OCI-LY1 (cell line): ENCODE measurements at regions not wholly inside any gene's neighbourhood (a gene's known extent, or its start where the extent isn't known, plus 50 kb on each side); places are given as distances from the start of the nearest gene placed in this dataset.
A peak's percentile ranks its signal among the peaks of the same experiment; 100 is the strongest.

Source experiments
- H2AFZ ChIP-seq: fragments of 200-600 bp; sonication (generic), shearing (Covaris generic); 2 replicates; pipeline ENCODE4 v1.6.0; 2014; ENCODE audit warnings: antibody characterized with exemption, mild to moderate bottlenecking, low read length
- H3F3A ChIP-seq: fragments of 200-600 bp; sonication (generic), shearing (Covaris generic); 2 replicates; pipeline ENCODE4 v1.6.0; 2014; ENCODE audit warnings: mild to moderate bottlenecking, antibody characterized with exemption, low read length, moderate library complexity; ENCODE audit not compliant: insufficient read depth
- H3K27ac ChIP-seq: fragments of 200-600 bp; sonication (generic); 2 replicates; pipeline ENCODE4 v1.5.1; 2014; ENCODE audit warnings: low read length, mixed run types, mild to moderate bottlenecking, low read depth; ENCODE audit not compliant: poor library complexity, severe bottlenecking
- H3K27me3 ChIP-seq: fragments of 200-600 bp; sonication (generic); 2 replicates; pipeline ENCODE4 v1.6.0; 2014; ENCODE audit warnings: antibody characterized with exemption, mild to moderate bottlenecking, low read length, moderate library complexity; ENCODE audit not compliant: insufficient read depth
- H3K36me3 ChIP-seq: fragments of 200-600 bp; sonication (generic); 2 replicates; pipeline ENCODE4 v1.6.1; 2014; ENCODE audit warnings: mild to moderate bottlenecking, antibody characterized with exemption, low read length, moderate library complexity, mixed read lengths; ENCODE audit not compliant: insufficient read depth
- H3K4me1 ChIP-seq: fragments of 200-600 bp; sonication (generic); 2 replicates; pipeline ENCODE4 v1.5.1; 2014; ENCODE audit warnings: mild to moderate bottlenecking, low read length, moderate library complexity; ENCODE audit not compliant: insufficient read depth, severe bottlenecking
- H3K4me2 ChIP-seq: fragments of 200-600 bp; sonication (generic), shearing (Covaris generic); 2 replicates; pipeline ENCODE4 v1.6.1; 2014; ENCODE audit warnings: low read length
- H3K4me3 ChIP-seq: fragments of 200-600 bp; sonication (generic); 2 replicates; pipeline ENCODE4 v1.5.1; 2014; ENCODE audit warnings: low read length, low read depth, mild to moderate bottlenecking, mixed read lengths; ENCODE audit not compliant: poor library complexity, severe bottlenecking
- H3K79me2 ChIP-seq: fragments of 200-600 bp; shearing (Covaris generic); 2 replicates; pipeline ENCODE4 v1.6.1; 2016; ENCODE audit warnings: mixed run types, low read length, mixed read lengths; ENCODE audit not compliant: insufficient read depth
- H3K9ac ChIP-seq: fragments of 200-600 bp; sonication (generic), shearing (Covaris generic); 2 replicates; pipeline ENCODE4 v1.6.1; 2014; ENCODE audit warnings: mild to moderate bottlenecking, low read length, mixed read lengths
- H3K9me2 ChIP-seq: fragments of 200-600 bp; sonication (generic), shearing (Covaris generic); 2 replicates; pipeline ENCODE4 v1.6.1; 2014; ENCODE audit warnings: low read depth, mild to moderate bottlenecking, low read length, mixed read lengths
- H3K9me3 ChIP-seq: fragments of 200-600 bp; shearing (Covaris generic); 2 replicates; pipeline ENCODE4 v1.6.1; 2014; ENCODE audit warnings: low read length, mixed read lengths
- H4K20me1 ChIP-seq: fragments of 200-600 bp; sonication (generic), shearing (Covaris generic); 2 replicates; pipeline ENCODE4 v1.6.0; 2016; ENCODE audit warnings: mild to moderate bottlenecking, low read length; ENCODE audit not compliant: insufficient read depth
- CTCF ChIP-seq: fragments of 200-600 bp; sonication (generic), shearing (Covaris generic); IDR thresholded peaks from 2 replicates; pipeline ENCODE4 v1.5.1; 2017; ENCODE audit warnings: mild to moderate bottlenecking, antibody characterized with exemption, low read length, moderate library complexity, mixed read lengths
- EZH2 ChIP-seq: fragments of 200-600 bp; sonication (generic), shearing (Covaris generic); IDR thresholded peaks from 2 replicates; pipeline ENCODE4 v1.8.0; 2017; ENCODE audit warnings: borderline replicate concordance, mixed run types, mild to moderate bottlenecking, antibody characterized with exemption, low read length, moderate library complexity, mixed read lengths

DNA sequence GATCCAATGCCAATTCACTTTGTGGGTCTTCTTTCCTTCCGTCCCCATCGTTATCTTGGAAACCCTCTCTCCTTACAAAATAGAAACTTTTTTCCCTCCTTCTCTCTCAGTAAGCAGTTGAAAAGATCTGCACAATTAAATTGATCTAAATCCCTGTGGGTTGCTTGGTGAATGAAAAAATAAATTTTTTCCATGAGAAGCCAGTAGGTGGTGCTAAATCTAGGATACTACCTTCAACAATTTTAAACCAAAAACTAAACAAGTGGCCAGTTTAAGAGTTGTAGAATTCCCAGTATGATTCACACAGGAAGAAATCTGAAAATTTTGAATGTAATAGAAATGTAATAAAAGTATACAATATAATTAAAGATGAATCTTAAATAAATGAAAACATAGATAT, 990.3 kb upstream of the ZNF722 start:
- Histone ChIP-seq H3K36me3 (no peaks in the 10 kb centered on the region), H3F3A (no peaks in the 10 kb centered on the region), H4K20me1 (no peaks in the 10 kb centered on the region), H3K79me2 (no peaks in the 10 kb centered on the region), H2AFZ (no peak overlapping the region), H3K4me1 (no peaks in the 10 kb centered on the region), H3K27ac (no peak overlapping the region), H3K4me2 (no peak overlapping the region), H3K9me3 (no peaks in the 10 kb centered on the region), H3K9ac (no peak overlapping the region), H3K27me3 (no peaks in the 10 kb centered on the region), H3K4me3 (no peak overlapping the region), H3K9me2 (no peaks in the 10 kb centered on the region)
- peak; percentile 55 for TF ChIP-seq CTCF
- no peak for TF ChIP-seq EZH2

- Histone ChIP-seq H3K79me2 (no peaks in the 10 kb centered on the region), H3K9me2 (no peaks in the 10 kb centered on the region), H3F3A (no peaks in the 10 kb centered on the region), H3K27me3 (no peaks in the 10 kb centered on the region), H3K9me3 (no peaks in the 10 kb centered on the region), H3K27ac (no peak overlapping the region), H3K36me3 (no peaks in the 10 kb centered on the region), H3K4me2 (no peak overlapping the region), H4K20me1 (no peaks in the 10 kb centered on the region), H3K4me3 (no peak overlapping the region), H2AFZ (no peak overlapping the region), H3K9ac (no peak overlapping the region), H3K4me1 (no peaks in the 10 kb centered on the region)
- no peak for TF ChIP-seq EZH2
- no peak for TF ChIP-seq CTCF
These were observed 988.9 kb upstream of the ZNF722 start for GRCh38 chr7:63009771-63010170.

GRCh38 chr7:63012633-63013183, 985.9 kb upstream of the ZNF722 start:
- no peak for TF ChIP-seq CTCF
- no peak for TF ChIP-seq EZH2

More at GRCh38 chr7:63012633-63013183, 985.9 kb upstream of the ZNF722 start:
- Histone ChIP-seq H3K27me3 (no peaks in the 10 kb centered on the region), H3K27ac (no peak overlapping the region), H4K20me1 (no peaks in the 10 kb centered on the region), H3K9ac (no peak overlapping the region), H3K4me1 (no peaks in the 10 kb centered on the region), H3K79me2 (no peaks in the 10 kb centered on the region), H3K36me3 (no peaks in the 10 kb centered on the region), H3F3A (no peaks in the 10 kb centered on the region), H3K4me2 (no peak overlapping the region), H3K9me2 (no peaks in the 10 kb centered on the region), H2AFZ (no peak overlapping the region), H3K4me3 (no peak overlapping the region), H3K9me3 (no peaks in the 10 kb centered on the region)
